HCT116 (cell line): ENCODE measurements at regions not wholly inside any gene's neighbourhood (a gene's known extent, or its start where the extent isn't known, plus 50 kb on each side); places are given as distances from the start of the nearest gene placed in this dataset.

ENCODE experiments used
- ATAC-seq: fragments of 200-7000 bp; cut with Tn5 transposase; 2 replicates; pipeline ENCODE4 v1.9.1; 2020; ENCODE audit warnings: mild to moderate bottlenecking, moderate library complexity
- BruUV-seq: library from RNA; stranded (reverse); fragments of 400-500 nt; replicated peaks from 2 replicates; lab custom pipeline; 2021; lab: Mats Ljungman, UMichigan
- CTCF ChIA-PET: fragments of 300-600 bp; sonication (Branson Sonifier 250); formaldehyde crosslinking; loops from one replicate; lab custom pipeline; 2021; ENCODE audit warnings: antibody characterized with exemption; lab: Charles Lee
- POLR2A ChIA-PET: fragments of 300-600, 350-600 bp; sonication (Branson Sonifier 250); formaldehyde crosslinking; loops from one replicate; lab custom pipeline; 2021; ENCODE audit warnings: antibody characterized with exemption; lab: Charles Lee
- RAD21 ChIA-PET, 2 experiments: fragments of 300-600 bp; sonication (Branson Sonifier 250); formaldehyde crosslinking; loops; one replicate each; lab custom pipeline; 2023; ENCODE audit warnings: low total read pairs in 2 of 2; ENCODE audit not compliant: uncharacterized antibody in 2 of 2, unreplicated experiment in 2 of 2, low non-redundant PET in 1 of 2; lab: Charles Lee
- DNase-seq: peaks from one replicate; pipeline ENCODE4 v3.0.0-alpha.2; 2010; ENCODE audit warnings: low read depth, low spot score
- H2AFZ ChIP-seq: fragments of 200-600 bp; shearing (Covaris generic), sonication (generic); 2 replicates; pipeline ENCODE4 v1.6.1; 2017; ENCODE audit warnings: low read depth, mixed run types, mixed read lengths, antibody characterized with exemption, low read length; ENCODE audit not compliant: poor library complexity, severe bottlenecking
- H3K27ac ChIP-seq: 2 replicates; pipeline ENCODE4 v1.5.1; 2012; ENCODE audit warnings: low read depth, low read length
- H3K27me3 ChIP-seq: fragments of 200-600 bp; sonication (generic); 2 replicates; pipeline ENCODE4 v1.6.1; 2016; ENCODE audit warnings: mixed run types, low read length, mixed read lengths; ENCODE audit not compliant: insufficient read depth
- H3K36me3 ChIP-seq, 2 experiments: fragments of 200-500 bp in 1 of 2; fragments of 200-600 bp in 1 of 2; sonication (Bioruptor generic) in 1 of 2; sonication (generic) in 1 of 2; 2 replicates each; pipeline versions ENCODE4 v1.5.1 to v1.6.1; 2014 to 2016; ENCODE audit warnings: low read length in 2 of 2, inconsistent platforms in 1 of 2, mixed read lengths in 1 of 2, mixed run types in 1 of 2; ENCODE audit not compliant: insufficient read depth in 2 of 2, control insufficient read depth in 1 of 2
- H3K4me1 ChIP-seq, 2 experiments: fragments of 200-600 bp in 1 of 2; sonication (generic) in 1 of 2; 2 replicates each; pipeline versions ENCODE4 v1.5.1 to v1.6.1; 2012 to 2017; ENCODE audit warnings: low read length in 2 of 2, inconsistent platforms in 1 of 2, mild to moderate bottlenecking in 1 of 2, mixed read lengths in 1 of 2, mixed run types in 1 of 2, moderate library complexity in 1 of 2; ENCODE audit not compliant: insufficient read depth in 2 of 2, control insufficient read depth in 1 of 2
- H3K4me2 ChIP-seq: fragments of 200-600 bp; sonication (generic); 2 replicates; pipeline ENCODE4 v1.6.1; 2017; ENCODE audit warnings: mixed run types, low read length, mixed read lengths
- H3K4me3 ChIP-seq, 2 experiments: fragments of 200-600 bp in 1 of 2; sonication (generic) in 1 of 2; replicated peaks in 1 of 2; 2 replicates each; pipeline ENCODE4 v1.5.1; 2011 to 2016; ENCODE audit warnings: low read length in 2 of 2, control low read depth in 1 of 2, low read depth in 1 of 2, mild to moderate bottlenecking in 1 of 2, mixed read lengths in 1 of 2, mixed run types in 1 of 2
- H3K79me2 ChIP-seq: fragments of 200-600 bp; sonication (generic); 2 replicates; pipeline ENCODE4 v1.6.1; 2017; ENCODE audit warnings: mild to moderate bottlenecking, mixed run types, low read length, moderate library complexity, mixed read lengths; ENCODE audit not compliant: insufficient read depth
- H3K9ac ChIP-seq: fragments of 200-600 bp; sonication (generic); 2 replicates; pipeline ENCODE4 v1.6.1; 2016; ENCODE audit warnings: low read length, mixed read lengths
- H3K9me2 ChIP-seq: fragments of 200-600 bp; sonication (generic), shearing (Covaris generic); 2 replicates; pipeline ENCODE4 v1.6.1; 2017; ENCODE audit warnings: mixed run types, mild to moderate bottlenecking, moderate library complexity; ENCODE audit not compliant: insufficient read depth
- H3K9me3 ChIP-seq, 2 experiments: fragments of 200-500 bp in 1 of 2; fragments of 200-600 bp in 1 of 2; sonication (Bioruptor generic) in 1 of 2; sonication (generic) in 1 of 2; 2 replicates each; pipeline ENCODE4 v1.6.1; 2014 to 2017; ENCODE audit warnings: low read length in 2 of 2, mixed read lengths in 2 of 2, inconsistent platforms in 1 of 2, low read depth in 1 of 2, mild to moderate bottlenecking in 1 of 2, mixed run types in 1 of 2, moderate library complexity in 1 of 2; ENCODE audit not compliant: control insufficient read depth in 1 of 2, insufficient read depth in 1 of 2
- H4K20me1 ChIP-seq: fragments of 200-600 bp; sonication (generic), shearing (Covaris generic); 2 replicates; pipeline ENCODE4 v1.6.1; 2017; ENCODE audit warnings: mixed run types, mild to moderate bottlenecking, moderate library complexity; ENCODE audit not compliant: insufficient read depth
- ATF3 ChIP-seq: IDR thresholded peaks from 2 replicates; pipeline ENCODE4 v1.6.1; 2012
- CBX3 ChIP-seq: IDR thresholded peaks from 2 replicates; pipeline ENCODE4 v1.6.1; 2012; ENCODE audit warnings: low read depth
- EGR1 ChIP-seq: IDR thresholded peaks from 2 replicates; pipeline ENCODE4 v1.6.1; 2012; ENCODE audit warnings: low read depth
- ELF1 ChIP-seq: IDR thresholded peaks from 2 replicates; pipeline ENCODE4 v1.6.1; 2012; ENCODE audit warnings: low read depth, borderline replicate concordance
- EZH2 ChIP-seq: fragments of 200-600 bp; sonication (generic); IDR thresholded peaks from 2 replicates; pipeline ENCODE4 v1.6.1; 2017; ENCODE audit warnings: antibody characterized with exemption, mixed run types
- EZH2phosphoT487 ChIP-seq: fragments of 200-600 bp; IDR thresholded peaks from 2 replicates; pipeline ENCODE4 v1.6.1; 2018; ENCODE audit warnings: antibody characterized with exemption, borderline replicate concordance
- POLR2AphosphoS5 ChIP-seq: IDR thresholded peaks from 2 replicates; pipeline ENCODE4 v1.6.1; 2011; ENCODE audit warnings: mild to moderate bottlenecking, low read depth, low read length, moderate library complexity
- SIN3A ChIP-seq: IDR thresholded peaks from 2 replicates; pipeline ENCODE4 v1.6.1; 2012; ENCODE audit warnings: low read depth
- SP1 ChIP-seq: IDR thresholded peaks from 2 replicates; pipeline ENCODE4 v1.6.1; 2012; ENCODE audit warnings: low read depth
- SRF ChIP-seq: IDR thresholded peaks from 2 replicates; pipeline ENCODE4 v1.6.1; 2012; ENCODE audit warnings: low read depth
- ZFX ChIP-seq: fragments of 450-650 bp; IDR thresholded peaks from 2 replicates; pipeline ENCODE4 v1.6.1; 2017
- intact Hi-C: fragments of 100-400 bp; cut with micrococcal nuclease; formaldehyde crosslinking; loops from 2 replicates; pipeline ENCODE4 v1.10.0; 2022
- TF ChIP-seq, protein P1 (sequence below), 3 experiments: fragments of 200-600 bp in 1 of 3; sonication (generic) in 1 of 3; IDR thresholded peaks in 2 of 3; conservative IDR thresholded peaks in 1 of 3; 2 replicates each; pipeline ENCODE4 v1.5.1; 2012 to 2017; ENCODE audit warnings: low read depth in 2 of 3, low read length in 2 of 3, antibody characterized with exemption in 1 of 3, borderline replicate concordance in 1 of 3, control low read depth in 1 of 3, mild to moderate bottlenecking in 1 of 3, mixed read lengths in 1 of 3, mixed run types in 1 of 3, moderate library complexity in 1 of 3; ENCODE audit not compliant: insufficient read depth in 1 of 3
- TF ChIP-seq, protein P2 (sequence below): IDR thresholded peaks from 2 replicates; pipeline ENCODE4 v1.6.1; 2012; ENCODE audit warnings: low read depth

GRCh38 chr15:81763304-81763703 lies 282.5 kb downstream of the MEX3B start:
- TF ChIP-seq, protein P1, sequence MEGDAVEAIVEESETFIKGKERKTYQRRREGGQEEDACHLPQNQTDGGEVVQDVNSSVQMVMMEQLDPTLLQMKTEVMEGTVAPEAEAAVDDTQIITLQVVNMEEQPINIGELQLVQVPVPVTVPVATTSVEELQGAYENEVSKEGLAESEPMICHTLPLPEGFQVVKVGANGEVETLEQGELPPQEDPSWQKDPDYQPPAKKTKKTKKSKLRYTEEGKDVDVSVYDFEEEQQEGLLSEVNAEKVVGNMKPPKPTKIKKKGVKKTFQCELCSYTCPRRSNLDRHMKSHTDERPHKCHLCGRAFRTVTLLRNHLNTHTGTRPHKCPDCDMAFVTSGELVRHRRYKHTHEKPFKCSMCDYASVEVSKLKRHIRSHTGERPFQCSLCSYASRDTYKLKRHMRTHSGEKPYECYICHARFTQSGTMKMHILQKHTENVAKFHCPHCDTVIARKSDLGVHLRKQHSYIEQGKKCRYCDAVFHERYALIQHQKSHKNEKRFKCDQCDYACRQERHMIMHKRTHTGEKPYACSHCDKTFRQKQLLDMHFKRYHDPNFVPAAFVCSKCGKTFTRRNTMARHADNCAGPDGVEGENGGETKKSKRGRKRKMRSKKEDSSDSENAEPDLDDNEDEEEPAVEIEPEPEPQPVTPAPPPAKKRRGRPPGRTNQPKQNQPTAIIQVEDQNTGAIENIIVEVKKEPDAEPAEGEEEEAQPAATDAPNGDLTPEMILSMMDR (IDR thresholded peaks at IDR 0.05 in 2 of 3, conservative IDR thresholded peaks at IDR 0.05 in 1 of 3; ENCODE audit: borderline replicate concordance in 1 of 3, insufficient read depth in 1 of 3, low read depth in 2 of 3, low read length in 2 of 3), result no peak
- TF ChIP-seq EZH2phosphoT487, result no peak
- no peak for TF ChIP-seq SP1
- TF ChIP-seq ATF3, result no peak
- TF ChIP-seq ELF1, result no peak
- DNase-seq (no peak), ATAC-seq (no peak)
- Histone ChIP-seq H3K9ac (no peak overlapping the region), H3K4me1 (no peaks in the 10 kb centered on the region), H2AFZ (no peak overlapping the region), H3K4me3 (no peak overlapping the region), H3K36me3 (no peaks in the 10 kb centered on the region), H3K4me2 (no peak overlapping the region), H3K27ac (no peak overlapping the region), H3K9me2 (no peaks in the 10 kb centered on the region), H3K27me3 (peaks cover 18% of the 10 kb centered on the region; the same call in 1 of the 2 replicates), H3K79me2 (no peaks in the 10 kb centered on the region), H4K20me1 (no peaks in the 10 kb centered on the region), H3K9me3 (no peaks in the 10 kb centered on the region)
- no TSS peak for BruUV-seq
- CTCF ChIA-PET, result no interaction called here
- intact Hi-C loops, result no loop called here
- POLR2A ChIA-PET, result no interaction called here
- RAD21 ChIA-PET, result no interaction called here

DNA sequence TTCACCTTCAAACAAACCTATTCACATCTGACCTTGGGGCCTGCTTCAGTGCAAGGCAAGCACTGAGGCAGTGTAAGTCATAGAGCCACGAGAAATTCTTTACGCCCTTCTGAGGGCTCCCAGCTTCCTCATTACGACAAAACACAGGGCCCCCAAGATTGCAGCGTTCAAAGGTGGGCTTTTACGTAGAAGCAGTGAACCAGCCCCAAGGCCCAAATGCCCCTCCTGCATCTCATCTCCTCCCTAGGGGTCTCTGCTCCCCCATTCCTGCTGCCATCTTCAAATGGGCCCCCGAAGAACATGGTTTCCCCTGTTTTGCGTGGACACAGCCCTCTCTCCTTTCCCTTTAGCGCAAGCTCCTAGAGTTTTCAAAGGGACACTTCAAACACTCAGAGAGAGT lies 285.1 kb downstream of the MEX3B start:
- peaks cover 33% of the 10 kb centered on the region; the same call in 1 of the 2 replicates for H3K27me3 ChIP-seq
- TF ChIP-seq SIN3A, result no peak
- no peak for TF ChIP-seq EZH2
- no peak for TF ChIP-seq POLR2AphosphoS5
- TF ChIP-seq SRF, result no peak
- TF ChIP-seq, protein P1 (IDR thresholded peaks at IDR 0.05 in 2 of 3, conservative IDR thresholded peaks at IDR 0.05 in 1 of 3; ENCODE audit: borderline replicate concordance in 1 of 3, insufficient read depth in 1 of 3, low read depth in 2 of 3, low read length in 2 of 3), result no peak
- no peak for TF ChIP-seq CBX3
- TF ChIP-seq ZFX, result no peak
- no peak for TF ChIP-seq EGR1
- TF ChIP-seq, protein P2, sequence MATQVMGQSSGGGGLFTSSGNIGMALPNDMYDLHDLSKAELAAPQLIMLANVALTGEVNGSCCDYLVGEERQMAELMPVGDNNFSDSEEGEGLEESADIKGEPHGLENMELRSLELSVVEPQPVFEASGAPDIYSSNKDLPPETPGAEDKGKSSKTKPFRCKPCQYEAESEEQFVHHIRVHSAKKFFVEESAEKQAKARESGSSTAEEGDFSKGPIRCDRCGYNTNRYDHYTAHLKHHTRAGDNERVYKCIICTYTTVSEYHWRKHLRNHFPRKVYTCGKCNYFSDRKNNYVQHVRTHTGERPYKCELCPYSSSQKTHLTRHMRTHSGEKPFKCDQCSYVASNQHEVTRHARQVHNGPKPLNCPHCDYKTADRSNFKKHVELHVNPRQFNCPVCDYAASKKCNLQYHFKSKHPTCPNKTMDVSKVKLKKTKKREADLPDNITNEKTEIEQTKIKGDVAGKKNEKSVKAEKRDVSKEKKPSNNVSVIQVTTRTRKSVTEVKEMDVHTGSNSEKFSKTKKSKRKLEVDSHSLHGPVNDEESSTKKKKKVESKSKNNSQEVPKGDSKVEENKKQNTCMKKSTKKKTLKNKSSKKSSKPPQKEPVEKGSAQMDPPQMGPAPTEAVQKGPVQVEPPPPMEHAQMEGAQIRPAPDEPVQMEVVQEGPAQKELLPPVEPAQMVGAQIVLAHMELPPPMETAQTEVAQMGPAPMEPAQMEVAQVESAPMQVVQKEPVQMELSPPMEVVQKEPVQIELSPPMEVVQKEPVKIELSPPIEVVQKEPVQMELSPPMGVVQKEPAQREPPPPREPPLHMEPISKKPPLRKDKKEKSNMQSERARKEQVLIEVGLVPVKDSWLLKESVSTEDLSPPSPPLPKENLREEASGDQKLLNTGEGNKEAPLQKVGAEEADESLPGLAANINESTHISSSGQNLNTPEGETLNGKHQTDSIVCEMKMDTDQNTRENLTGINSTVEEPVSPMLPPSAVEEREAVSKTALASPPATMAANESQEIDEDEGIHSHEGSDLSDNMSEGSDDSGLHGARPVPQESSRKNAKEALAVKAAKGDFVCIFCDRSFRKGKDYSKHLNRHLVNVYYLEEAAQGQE, result no peak
- TF ChIP-seq, all 23 proteins: peak for 0
- RAD21 ChIA-PET, result no interaction called here

More for the DNA sequence above, 285.1 kb downstream of the MEX3B start:
- Histone ChIP-seq H3K4me2 (no peak overlapping the region), H3K36me3 (no peaks in the 10 kb centered on the region), H3K9ac (no peak overlapping the region), H3K4me1 (no peaks in the 10 kb centered on the region), H3K79me2 (no peaks in the 10 kb centered on the region), H3K9me3 (no peaks in the 10 kb centered on the region), H3K27ac (no peak overlapping the region), H3K4me3 (no peak overlapping the region), H4K20me1 (no peaks in the 10 kb centered on the region), H3K9me2 (no peaks in the 10 kb centered on the region), H2AFZ (no peak overlapping the region)
- POLR2A ChIA-PET, result no interaction called here
- no TSS peak for BruUV-seq
- DNase-seq (no peak), ATAC-seq (no peak)
- CTCF ChIA-PET, result no interaction called here
- intact Hi-C loops, result no loop called here
